GM18907 (cell line): ENCODE measurements at regions not wholly inside any gene's neighbourhood (a gene's known extent, or its start where the extent isn't known, plus 50 kb on each side); places are given as distances from the start of the nearest gene placed in this dataset.
"Not testable (repeated sequence)": the region's sequence is repeated elsewhere in the genome, so short reads cannot be mapped to it uniquely, and the experiment has no call there.

ENCODE experiments used
- ATAC-seq: cut with Tn5 transposase; IDR thresholded peaks from one replicate; pipeline ENCODE4 v1.9.1; 2021; ENCODE audit warnings: mild to moderate bottlenecking, moderate library complexity; ENCODE audit not compliant: unreplicated experiment

GRCh38 chr6:21333715-21334114 lies 259.8 kb upstream of the SOX4 start:
- ATAC-seq, result no peak

- ATAC-seq, result no peak
Observed at GRCh38 chr6:21334651-21335050, 258.9 kb upstream of the SOX4 start.

DNA sequence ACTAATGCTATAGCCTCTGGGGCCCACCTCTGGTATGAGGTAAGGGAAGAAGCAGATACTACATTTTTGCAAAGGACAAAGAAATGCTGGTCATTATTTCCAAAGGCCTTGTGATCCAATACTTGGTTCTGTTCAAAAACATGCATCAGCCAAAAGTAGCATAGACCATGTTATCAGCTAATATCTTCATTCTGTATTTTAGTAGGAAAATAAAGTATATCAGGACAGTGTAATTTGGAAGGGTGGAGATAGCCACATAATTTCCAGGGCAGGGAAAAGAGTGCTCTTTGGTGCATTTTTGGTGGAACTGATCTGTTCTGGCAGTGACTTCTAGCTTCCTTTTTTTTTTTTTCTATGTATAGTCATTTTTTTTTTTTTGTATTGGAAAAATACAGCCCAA lies 258.0 kb upstream of the SOX4 start:
- ATAC-seq, result no peak

GRCh38 chr6:21337263-21337662 lies 256.3 kb upstream of the SOX4 start:
- ATAC-seq, result no peak

- ATAC-seq, result no peak
Observed at GRCh38 chr6:21340573-21340972, 253.0 kb upstream of the SOX4 start.

DNA sequence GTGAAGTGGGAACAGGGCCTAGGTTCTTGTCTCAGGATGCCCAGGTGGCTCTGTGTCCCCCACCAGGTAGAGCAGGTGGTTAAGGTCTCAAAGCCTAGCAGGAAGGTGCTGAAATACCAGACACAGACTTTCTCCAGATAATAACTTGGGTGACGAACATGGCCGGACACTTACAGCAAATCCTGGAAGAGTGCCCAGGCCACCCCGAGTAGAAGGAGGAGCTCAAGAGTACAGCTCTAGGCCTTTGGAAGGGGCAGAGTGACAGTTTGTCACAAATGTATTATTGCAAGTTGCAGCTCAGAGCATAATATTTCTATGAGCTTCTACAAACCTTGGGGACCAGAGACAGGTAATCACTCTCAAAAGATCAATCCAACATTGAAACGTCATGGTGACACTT lies 251.6 kb upstream of the SOX4 start:
- no peak for ATAC-seq

GRCh38 chr6:21342501-21342900 lies 251.1 kb upstream of the SOX4 start:
- no peak for ATAC-seq

- not testable (repeated sequence) for ATAC-seq
Observed at GRCh38 chr6:21345704-21346103, 247.8 kb upstream of the SOX4 start.

- ATAC-seq, result no peak
Observed at GRCh38 chr6:21348146-21348503, 245.4 kb upstream of the SOX4 start.

GRCh38 chr6:21348504-21349195 lies 244.9 kb upstream of the SOX4 start:
- no peak for ATAC-seq

GRCh38 chr6:21349834-21350233 lies 243.7 kb upstream of the SOX4 start:
- no peak for ATAC-seq

DNA sequence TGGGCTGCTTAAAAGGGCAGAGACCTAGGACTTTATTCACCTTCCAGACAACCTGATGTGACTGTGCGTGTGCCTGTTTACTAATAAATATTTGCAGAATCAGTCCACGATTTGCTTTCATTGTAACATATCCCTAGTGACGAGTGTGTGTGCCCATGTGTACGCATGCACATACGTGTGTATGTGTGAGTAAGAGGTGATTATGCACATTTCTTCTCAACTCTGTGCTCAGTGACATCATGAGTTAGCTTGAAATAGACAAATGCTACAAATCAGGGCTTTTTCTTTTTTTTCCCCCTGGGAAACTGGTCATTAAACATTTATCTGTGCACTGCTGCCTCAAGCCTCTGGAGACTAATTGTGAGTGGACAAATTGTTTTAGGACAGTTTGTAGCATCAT lies 242.6 kb upstream of the SOX4 start:
- ATAC-seq, result no peak

GRCh38 chr6:21352131-21352530 lies 241.4 kb upstream of the SOX4 start:
- no peak for ATAC-seq

GRCh38 chr6:21354805-21355238 lies 238.7 kb upstream of the SOX4 start:
- no peak for ATAC-seq

- ATAC-seq, result no peak
Observed at GRCh38 chr6:21355638-21356037, 237.9 kb upstream of the SOX4 start.

DNA sequence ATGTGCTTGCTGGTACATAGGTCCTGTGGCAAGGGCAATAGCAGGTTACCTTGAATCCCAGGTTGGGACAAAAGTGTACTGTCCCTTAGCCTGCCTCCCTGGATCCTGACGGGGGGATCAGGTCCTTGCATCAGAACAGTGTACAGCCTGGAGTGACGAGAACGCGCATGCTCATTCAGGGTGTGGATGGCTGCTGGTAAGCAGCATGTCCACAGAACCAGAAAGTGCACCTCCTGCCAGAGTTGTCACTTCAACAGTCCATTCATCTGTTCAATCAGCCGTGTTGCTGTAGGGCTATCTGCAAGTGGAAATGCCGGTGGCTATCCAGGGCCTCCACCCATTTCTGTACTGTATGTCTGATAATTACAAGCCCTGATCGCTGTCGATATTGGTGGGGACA lies 236.3 kb upstream of the SOX4 start:
- no peak for ATAC-seq

- no peak for ATAC-seq
Observed at GRCh38 chr6:21359926-21360325, 233.6 kb upstream of the SOX4 start.

GRCh38 chr6:21360336-21360735 lies 233.2 kb upstream of the SOX4 start:
- no peak for ATAC-seq

- no peak for ATAC-seq
Observed at GRCh38 chr6:21367148-21367547, 226.4 kb upstream of the SOX4 start.

DNA sequence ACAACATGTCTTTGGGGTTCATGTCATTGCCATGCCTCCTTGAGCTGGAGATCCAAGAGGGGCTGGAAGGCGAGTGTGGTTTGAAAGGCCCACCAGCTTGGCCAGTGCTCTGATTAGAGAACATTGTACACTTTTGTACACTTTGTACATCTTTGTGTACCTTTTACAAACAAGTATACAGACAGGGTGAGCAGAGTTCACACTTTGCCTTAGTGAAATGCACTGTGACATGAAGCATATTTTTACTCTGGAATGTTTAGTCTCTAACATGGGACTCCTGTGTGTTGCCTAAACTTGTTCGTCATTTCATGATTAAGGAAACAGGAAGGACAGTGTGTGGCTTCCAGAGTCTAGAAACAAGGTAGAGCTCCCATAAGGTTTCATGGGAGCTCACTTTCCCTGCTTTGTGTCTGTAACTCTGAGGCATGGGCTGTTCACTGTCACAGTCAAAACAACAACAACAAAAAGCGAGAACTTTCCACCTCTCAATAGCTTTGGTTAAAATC lies 225.8 kb upstream of the SOX4 start:
- no peak for ATAC-seq

GRCh38 chr6:21371061-21371460 lies 222.5 kb upstream of the SOX4 start:
- ATAC-seq, result no peak

DNA sequence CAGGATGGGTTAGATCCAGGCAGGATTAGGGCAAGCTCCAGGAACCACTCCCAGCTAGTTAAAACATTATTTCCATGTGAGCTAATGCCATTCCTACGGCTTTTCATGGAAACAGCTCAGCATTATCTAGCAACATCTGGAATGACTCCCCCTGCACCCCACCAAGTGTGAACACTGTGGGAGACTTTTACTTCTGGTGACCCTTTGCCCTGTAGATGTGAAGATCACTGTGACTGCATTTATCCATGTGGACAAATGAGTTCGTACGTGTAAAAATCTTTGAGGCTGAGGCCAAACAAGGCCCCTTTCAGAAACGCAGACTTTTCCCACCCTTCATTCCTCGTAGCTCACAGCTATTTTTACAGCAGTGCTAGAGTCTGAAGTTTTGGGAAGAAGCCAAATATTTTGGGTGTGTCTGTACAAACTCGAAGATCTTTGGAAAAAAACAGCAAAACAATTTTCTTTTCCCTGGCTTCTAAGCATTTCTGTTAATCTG lies 221.8 kb upstream of the SOX4 start:
- no peak for ATAC-seq
